ACHN (cell line): ENCODE measurements at regions not wholly inside any gene's neighbourhood (a gene's known extent, or its start where the extent isn't known, plus 50 kb on each side); places are given as distances from the start of the nearest gene placed in this dataset.

Experiments
- DNase-seq: peaks from one replicate; pipeline ENCODE4 v3.0.0-alpha.2; 2015
- in situ Hi-C: cut with HindIII; loops from 2 replicates; pipeline ENCODE4 v1.10.0; 2017; ENCODE audit warnings: low sequenced_read_pairs, low pct_ligation_motif_present, low pct_unique_long_range_greater_than_20kb

GRCh38 chr22:49587421-49587820 lies 240.3 kb downstream of the BRD1 start:
- DNase-seq = no peak
- in situ Hi-C loops = no loop called here

DNA sequence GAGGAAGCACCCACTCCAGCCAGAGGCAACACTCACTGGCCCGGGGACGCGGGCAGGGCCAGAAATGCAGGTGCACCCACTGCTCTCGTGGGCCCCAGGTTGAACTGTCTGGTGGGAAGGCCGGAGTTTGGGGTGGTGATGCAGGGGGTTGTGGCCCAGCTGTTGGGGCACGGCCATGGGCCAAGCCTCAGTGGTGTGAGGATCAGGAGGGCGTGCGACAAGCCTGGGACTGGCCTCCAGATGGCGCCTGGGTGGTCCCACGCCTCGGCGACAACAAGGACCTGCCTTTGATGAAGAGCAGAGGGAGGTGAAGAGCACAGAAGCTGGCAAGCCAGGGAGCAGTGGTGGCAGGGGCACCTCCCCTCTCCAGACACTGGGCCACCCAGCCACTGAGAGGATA lies 240.8 kb downstream of the BRD1 start:
- no peak for DNase-seq
- in situ Hi-C loops = no loop called here

GRCh38 chr22:49586244-49586748 lies 241.4 kb downstream of the BRD1 start:
- DNase-seq = no peak
- in situ Hi-C loops = no loop called here

DNA sequence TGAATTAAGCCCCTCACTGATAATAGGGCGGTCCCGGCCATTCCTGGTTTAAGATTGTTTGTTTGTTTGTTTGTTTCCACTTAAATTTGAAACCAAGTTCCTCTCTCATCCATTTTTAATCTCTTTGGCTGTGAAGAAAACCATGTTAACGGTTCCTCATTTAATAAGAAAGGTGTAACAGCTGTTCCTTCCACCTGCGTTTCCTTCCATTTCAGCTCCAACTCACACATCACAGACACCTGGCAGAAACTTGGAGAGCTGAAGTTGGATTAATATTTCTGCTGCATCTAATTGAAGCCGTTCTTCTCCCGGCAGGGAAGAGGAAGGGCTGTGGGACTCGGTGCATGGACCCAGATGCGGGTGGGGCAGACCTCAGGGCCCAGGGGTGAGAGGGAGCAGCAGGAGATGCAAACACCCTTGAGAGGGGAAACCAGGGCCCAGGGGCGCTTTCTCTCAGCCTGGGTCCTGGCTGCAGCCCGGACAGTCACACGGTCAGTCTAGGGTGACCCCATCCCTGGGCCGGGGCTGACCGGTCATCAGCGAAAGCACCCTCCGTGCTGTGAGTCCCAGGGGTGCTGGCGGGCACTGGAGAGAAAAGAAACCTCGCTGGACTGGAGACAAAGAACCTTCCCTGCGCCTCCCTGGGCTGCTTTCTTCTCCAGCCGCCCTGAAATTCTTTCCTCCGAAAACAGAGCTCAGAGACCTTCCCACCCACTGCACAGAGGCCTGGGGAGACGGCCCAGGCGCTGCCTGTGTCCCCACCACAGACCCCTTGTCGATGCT lies 242.0 kb downstream of the BRD1 start:
- in situ Hi-C loops = no loop called here
- DNase-seq = no peak

GRCh38 chr22:49583886-49584505 lies 243.7 kb downstream of the BRD1 start:
- in situ Hi-C loops = no loop called here
- no peak for DNase-seq

DNA sequence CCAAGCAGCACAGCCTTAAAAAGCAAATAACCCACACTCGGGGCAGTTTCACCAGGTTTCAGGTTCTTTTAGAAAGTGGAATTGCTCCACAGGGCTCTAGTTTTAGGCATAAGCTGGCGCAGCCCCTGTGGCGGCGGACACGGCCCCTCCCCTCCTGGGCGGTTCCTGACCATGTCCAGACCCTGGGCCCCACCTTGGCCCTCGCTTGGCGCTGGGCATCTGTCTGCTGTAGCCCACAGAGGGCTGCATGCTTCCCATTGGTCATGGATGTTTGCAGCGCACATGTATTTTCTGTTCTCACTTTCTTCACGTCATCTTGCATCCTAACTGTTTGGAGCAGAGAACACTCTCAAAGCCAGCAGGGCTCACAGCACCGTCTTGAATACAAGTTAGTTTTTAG lies 244.3 kb downstream of the BRD1 start:
- no peak for DNase-seq
- in situ Hi-C loops = no loop called here

DNA sequence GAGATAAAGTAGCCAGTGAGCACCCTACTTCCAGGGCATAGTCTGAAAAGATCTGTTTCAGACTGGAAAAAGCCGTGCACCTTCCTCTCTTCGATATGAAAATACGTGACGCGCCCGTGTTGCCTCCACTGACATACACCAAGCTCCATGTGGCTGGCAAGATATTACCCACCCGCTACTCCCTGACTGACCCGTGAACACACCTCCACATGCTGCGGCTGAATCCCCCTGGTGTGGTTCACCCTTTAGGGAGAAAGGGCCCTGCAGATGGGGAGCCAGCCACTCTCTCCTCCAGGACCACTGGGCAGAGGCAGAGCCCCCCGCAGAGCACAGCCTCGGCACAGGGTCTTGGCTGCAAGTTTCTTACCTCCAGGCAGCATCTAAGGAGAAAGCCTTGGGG lies 245.0 kb downstream of the BRD1 start:
- DNase-seq = no peak
- in situ Hi-C loops = no loop called here

- no peak for DNase-seq
- in situ Hi-C loops = no loop called here
Observed at GRCh38 chr22:49582181-49582580, 245.5 kb downstream of the BRD1 start.

DNA sequence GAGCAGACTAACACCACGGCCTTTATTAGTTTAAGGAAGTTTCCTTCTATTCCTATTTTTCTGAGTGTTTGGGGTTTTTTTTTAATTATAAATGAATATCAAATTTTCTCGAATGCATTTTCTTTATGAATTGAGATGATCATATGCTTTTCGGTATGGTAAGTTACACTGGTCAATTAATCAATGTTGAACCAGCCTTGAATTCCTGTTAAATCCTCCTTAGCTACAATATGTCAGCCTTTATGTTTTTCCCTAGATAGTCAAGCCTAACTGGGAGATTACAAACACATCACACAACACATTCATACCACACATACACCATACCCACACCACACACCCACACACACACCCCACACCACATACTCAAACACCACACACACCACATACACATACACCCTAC lies 247.6 kb downstream of the BRD1 start:
- DNase-seq = no peak
- in situ Hi-C loops = no loop called here

- DNase-seq = no peak
- in situ Hi-C loops = no loop called here
Observed at GRCh38 chr22:49577168-49578060, 250.3 kb downstream of the BRD1 start.

DNA sequence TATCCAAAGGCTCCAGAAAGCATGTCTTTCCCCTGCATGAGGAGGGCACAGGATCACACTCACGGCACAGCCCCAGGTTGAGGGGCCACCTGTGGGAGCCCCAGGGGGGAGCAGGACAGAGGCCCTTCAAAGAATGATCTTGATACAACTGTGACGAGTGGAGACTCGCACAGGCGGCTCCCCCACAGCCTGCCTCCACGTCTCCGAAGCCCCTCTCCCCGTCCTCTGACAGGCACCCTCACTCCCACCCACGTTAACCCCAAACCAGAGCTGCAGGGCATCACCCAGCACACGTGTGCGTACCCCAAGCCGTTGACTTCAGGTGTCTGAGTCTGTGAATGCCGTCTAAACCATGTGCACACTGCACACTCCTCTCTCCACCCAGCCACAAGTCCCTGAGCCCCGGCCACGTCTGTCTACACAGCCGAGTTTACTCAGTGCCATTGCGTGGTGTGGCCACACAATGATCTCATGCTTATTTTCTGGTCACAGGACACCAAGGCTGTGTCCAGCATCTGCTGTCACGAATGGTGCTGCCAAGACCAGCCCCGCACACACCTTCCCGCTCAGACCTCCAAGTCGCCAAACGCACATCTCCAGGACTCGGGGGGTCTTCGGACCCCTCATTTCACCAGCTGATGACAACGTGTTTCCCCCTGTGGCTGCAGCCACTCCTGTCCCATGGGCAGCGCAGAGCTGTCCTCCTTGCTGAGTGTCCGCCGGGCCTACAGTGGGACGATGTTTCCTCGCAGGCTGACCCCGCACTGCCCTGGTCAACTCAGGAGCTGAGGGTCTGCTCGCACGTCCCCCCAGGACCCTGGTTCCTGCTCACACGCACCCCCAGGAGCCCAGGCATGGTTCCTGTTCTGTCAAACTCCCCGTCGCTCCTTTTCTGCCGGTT lies 251.2 kb downstream of the BRD1 start:
- no peak for DNase-seq
- in situ Hi-C loops = no loop called here

GRCh38 chr22:49575703-49576081 lies 252.0 kb downstream of the BRD1 start:
- in situ Hi-C loops = no loop called here
- no peak for DNase-seq

DNA sequence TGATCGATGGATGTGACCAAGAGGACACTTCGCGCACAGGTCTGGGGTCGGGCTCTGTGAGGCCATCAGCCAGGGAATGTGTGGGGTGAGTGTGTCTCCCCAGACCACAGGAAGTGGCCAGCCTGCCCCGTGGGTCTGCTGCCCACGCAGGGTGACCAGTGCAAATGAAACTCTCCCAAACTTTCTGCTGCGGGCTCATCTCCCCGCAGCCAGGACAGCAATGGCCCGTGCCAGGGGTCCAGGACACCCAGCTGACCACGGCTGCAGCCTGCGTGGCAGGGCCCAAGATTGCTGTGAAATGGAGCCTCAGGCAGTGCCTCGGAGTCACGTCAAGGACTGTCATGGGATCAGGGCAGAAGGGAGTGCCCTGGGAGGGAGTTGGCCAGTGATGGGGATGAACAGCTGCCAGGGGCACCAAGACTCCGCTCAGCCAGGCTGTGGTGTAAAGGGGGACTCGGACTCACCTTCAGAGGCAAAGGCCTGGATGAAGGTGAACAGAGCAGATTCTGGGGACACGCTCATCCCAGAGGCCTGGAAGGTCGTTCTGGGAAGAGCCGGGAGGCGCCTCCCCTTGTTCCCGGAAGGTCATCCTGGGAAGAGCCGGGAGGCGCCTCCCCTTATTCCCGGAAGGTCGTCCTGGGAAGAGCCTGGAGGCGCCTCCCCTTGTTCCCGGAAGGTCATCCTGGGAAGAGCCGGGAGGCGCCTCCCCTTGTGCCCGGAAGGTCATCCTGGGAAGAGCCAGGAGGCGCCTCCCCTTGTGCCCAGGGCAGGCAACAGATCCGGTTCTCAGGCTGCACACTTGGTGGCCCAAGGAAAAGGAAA lies 252.6 kb downstream of the BRD1 start:
- in situ Hi-C loops = no loop called here
- no peak for DNase-seq

GRCh38 chr22:49574205-49574880 lies 253.3 kb downstream of the BRD1 start:
- in situ Hi-C loops = no loop called here
- DNase-seq = no peak

DNA sequence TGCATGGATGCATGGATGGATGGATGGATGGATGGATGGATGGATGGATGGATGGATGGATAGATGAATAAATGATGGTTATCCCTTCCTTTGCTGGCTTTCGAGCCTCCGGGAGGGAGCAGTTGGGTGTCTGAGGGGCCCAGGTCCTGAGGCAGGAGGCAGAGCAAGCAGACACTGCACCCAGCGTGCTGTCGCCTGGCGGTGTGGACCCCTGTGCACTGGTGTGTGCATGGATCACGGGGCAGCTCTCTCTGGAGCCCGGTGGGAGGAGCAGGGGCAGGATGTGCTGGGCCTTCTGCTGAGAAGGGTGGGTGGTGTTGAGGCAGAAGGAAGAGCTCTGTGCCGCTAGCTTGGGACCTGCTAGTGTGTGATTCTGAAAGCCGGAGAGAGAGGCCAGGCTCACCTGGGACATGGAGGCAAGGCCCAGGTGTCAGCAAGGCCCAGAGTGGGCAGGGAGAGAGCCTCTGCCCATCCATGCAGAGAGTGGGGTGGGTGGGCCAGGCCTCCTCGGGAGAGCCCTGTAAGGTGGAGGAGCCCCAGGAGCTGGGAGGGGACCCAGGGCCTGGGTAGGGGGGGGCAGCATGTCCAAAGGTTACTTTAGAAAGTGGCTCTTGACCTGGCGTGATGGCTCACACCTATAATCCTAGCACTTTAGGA lies 254.4 kb downstream of the BRD1 start:
- in situ Hi-C loops = no loop called here
- DNase-seq = no peak

- DNase-seq = no peak
- in situ Hi-C loops = no loop called here
Observed at GRCh38 chr22:49571326-49571725, 256.3 kb downstream of the BRD1 start.
